ENCODE measurements at regions not wholly inside any gene's neighbourhood (a gene's known extent, or its start where the extent isn't known, plus 50 kb on each side); places are given as distances from the start of the nearest gene placed in this dataset.

- DNase-seq = no peak
These were observed 97.6 kb downstream of the FAT3 start for GRCh38 chr11:92322225-92322624.

- no peak for DNase-seq
These were observed 100.3 kb downstream of the FAT3 start for GRCh38 chr11:92324890-92325289.

- no peak for DNase-seq
These were observed 100.8 kb downstream of the FAT3 start for GRCh38 chr11:92325416-92325815.

GRCh38 chr11:92329137-92329536 lies 104.5 kb downstream of the FAT3 start:
- no peak for DNase-seq

DNA sequence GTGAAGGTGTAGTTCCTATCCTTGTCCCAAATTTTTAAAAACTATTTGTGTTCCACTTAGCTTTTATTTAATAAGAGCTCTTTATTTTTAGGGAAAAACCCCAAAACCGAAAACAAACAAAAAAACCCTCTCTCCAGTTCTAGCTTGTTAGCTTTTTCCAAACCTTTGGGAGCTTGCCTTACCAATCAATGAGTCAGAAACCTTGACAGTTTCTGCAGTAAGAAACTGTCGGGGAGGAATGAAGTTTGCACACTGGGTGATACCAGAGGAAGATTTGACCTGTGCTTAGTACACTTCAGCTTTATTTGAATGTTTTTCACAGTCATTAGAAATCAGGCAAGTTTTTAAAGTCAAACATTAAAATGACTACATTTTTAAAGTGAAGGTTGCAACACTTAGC lies 105.0 kb downstream of the FAT3 start:
- DNase-seq = no peak

DNA sequence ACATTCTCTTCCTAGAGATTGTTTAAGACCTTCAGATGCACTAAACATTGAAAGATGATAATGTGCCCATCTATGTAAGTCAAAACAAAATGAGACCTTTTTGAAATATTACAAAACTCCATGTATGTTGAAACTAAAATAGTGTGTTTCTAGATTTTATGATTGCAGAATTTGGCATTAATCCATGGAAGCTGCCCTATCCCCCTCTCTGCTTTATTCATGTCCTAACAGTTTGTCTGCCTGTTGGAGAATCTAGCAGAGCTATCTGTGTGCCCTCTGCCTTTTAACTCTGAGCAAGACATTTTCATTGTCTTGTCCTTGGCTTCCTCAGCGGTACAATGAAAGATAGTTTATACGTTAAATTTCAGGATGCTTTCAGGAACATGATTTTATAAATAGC lies 105.5 kb downstream of the FAT3 start:
- no peak for DNase-seq

- DNase-seq = no peak
These were observed 108.4 kb downstream of the FAT3 start for GRCh38 chr11:92332986-92333385.

GRCh38 chr11:92340839-92341238 lies 116.2 kb downstream of the FAT3 start:
- no peak for DNase-seq

DNA sequence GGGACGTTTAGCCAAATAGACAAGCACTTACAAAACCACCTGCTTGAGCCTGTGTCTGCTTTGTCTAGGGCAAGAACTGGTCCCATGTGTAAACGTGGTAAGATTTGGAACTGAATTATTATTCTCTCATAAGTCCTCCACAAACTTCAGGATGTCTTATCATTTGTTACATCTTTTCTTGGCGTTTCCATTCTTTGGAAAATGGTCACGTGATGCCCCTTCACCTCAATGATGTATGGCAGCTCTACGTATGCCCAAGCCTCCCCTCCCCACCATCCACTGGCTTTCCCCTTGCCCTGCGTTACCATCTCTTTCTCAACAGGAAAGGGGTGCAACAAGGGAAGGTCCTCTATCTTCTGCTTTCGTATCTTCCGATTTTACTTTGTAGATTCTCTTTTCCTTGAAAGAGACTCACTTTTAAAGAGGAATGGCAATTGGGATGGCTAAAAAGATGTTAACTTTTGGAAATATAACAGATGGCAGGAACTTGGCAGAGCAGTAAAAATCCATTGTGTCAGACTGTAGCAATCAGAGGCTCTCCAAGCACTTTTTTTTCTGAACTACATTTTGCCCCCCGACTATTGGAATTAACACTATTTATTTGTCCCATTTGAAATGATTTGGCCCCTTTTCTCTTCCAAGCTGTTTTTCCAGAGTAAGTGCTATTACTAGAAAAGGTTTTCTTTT lies 117.6 kb downstream of the FAT3 start:
- no peak for DNase-seq

GRCh38 chr11:92342886-92343285 lies 118.3 kb downstream of the FAT3 start:
- no peak for DNase-seq

- DNase-seq = no peak
These were observed 121.6 kb downstream of the FAT3 start for GRCh38 chr11:92346220-92346619.

DNA sequence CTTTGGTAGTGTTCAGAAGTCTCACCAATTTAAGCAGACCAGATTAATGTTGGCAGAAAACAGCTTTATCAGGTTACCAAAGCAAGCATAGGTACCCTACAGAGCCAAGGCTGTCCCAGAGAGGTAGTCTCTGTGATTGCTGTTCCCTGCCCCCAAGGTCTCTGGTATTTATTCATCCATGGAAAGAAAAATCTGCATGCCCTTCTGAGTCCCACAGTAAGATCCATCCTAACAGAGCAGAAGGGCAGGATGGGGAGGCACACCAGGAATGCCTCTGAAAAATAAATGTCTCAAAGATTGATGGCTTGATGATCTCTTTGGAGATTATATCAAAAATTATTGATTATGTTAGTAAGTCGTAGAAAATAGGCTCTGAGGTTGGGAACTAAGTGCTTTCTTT lies 122.8 kb downstream of the FAT3 start:
- DNase-seq = no peak

- no peak for DNase-seq
These were observed 125.0 kb downstream of the FAT3 start for GRCh38 chr11:92349486-92350156.

- DNase-seq = no peak
These were observed 132.7 kb downstream of the FAT3 start for GRCh38 chr11:92357344-92357743.

- DNase-seq = no peak
These were observed 133.2 kb downstream of the FAT3 start for GRCh38 chr11:92357841-92358240.

GRCh38 chr11:92361551-92361950 lies 136.9 kb downstream of the FAT3 start:
- DNase-seq = no peak

GRCh38 chr11:92362989-92363388 lies 138.4 kb downstream of the FAT3 start:
- DNase-seq = no peak

DNA sequence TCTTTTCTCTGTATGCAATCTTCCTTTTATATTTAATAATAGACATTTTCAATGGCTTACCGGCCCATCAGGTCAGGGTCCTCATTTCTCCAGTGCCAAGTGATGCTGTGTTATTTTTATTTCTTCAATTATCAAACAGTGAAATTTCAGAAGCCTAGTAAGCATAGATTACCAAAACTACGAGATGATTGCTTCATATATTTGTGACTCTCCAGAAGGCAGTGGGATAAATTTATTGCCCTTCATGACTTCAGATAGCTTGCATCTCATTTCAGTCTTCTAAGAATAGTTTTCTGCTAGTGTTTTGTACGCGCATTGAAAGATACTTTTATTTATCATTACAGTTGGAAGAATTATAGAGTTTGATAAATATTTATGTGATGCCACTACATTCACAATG lies 139.6 kb downstream of the FAT3 start:
- no peak for DNase-seq

DNA sequence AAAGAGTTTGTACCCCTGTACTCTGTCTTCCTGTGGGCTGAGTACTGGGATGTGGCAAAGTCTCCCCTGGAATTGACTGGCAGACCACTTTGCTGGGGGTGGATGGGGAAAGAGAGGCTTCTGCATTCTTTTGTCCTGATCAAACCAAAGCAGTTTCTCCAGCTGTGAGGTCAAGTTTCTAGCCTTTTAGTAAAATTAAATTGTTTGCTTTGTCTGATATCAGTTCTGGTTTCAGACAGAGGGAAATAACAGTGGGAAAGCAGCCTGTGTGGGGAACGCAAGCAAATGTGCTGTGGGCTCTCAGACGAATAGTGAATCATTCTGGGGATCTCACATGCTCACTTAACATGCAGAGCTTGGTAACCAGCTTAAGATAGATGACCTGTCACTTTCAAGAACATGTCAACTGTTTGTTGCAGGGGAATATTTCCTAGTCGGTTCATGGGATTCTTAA lies 151.6 kb downstream of the FAT3 start:
- DNase-seq = no peak

DNA sequence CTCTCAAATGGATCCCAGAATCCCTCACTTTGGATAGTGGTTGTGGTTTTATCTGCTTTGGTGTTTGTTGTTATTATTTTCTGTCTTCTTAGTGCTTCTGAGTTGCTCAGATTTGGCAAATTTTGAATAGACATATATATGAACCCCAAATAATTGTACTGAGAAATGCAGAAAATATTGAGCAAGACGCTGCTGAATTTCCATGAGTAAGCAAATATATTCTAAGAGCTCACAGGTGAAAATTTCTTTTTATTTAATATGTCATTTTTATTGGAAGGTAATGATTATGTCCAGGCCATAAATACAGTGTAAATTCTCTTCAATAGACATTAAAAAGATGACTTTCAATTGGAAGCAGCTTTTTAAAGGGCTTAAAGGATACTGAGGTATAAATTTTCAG lies 152.1 kb downstream of the FAT3 start:
- DNase-seq = no peak

GRCh38 chr11:92380882-92381281 lies 156.3 kb downstream of the FAT3 start:
- no peak for DNase-seq

GRCh38 chr11:92382311-92382710 lies 157.7 kb downstream of the FAT3 start:
- DNase-seq = no peak

DNA sequence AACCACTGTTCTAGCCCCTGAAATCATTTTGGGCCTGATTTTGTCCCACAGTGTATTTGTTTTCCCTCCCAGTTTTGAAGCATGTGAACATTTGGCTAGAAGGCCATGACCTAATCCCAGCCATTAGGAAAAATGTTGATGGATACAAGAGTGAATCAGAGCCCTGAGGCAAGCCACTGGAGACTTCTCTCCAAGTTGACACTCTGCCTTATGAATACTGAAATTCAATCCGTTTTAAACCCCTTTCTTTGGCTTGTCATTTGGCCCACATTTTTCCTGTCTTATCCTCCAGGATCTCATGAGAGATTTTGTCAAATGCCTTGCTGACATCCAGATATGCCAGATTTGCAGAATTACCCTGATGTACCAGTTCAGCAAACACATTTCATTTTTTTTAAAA lies 158.8 kb downstream of the FAT3 start:
- no peak for DNase-seq

DNA sequence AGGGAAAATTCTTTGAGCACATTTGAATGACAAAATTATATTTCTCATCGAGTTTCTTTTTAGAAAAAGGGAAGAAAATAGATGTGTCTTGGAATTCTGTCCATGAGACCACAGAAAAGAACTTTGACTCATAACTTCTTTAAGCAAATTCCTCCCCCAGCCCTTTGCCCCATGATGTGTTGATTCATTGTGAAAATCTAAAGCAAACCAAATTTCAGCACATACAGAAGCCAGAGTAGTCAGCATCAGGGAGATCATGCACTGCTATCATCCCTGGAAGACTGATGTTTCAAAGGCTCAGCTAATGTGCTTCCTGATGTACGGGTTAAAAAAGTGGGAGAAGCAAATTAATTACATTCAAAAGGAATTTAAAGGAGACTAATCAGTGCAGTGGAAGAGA lies 159.7 kb downstream of the FAT3 start:
- DNase-seq = no peak

GRCh38 chr11:92384802-92385201 lies 160.2 kb downstream of the FAT3 start:
- no peak for DNase-seq
